Liver (tissue), 8 donors: ENCODE measurements at regions not wholly inside any gene's neighbourhood (a gene's known extent, or its start where the extent isn't known, plus 50 kb on each side); places are given as distances from the start of the nearest gene placed in this dataset.
"Not testable (repeated sequence)": the region's sequence is repeated elsewhere in the genome, so short reads cannot be mapped to it uniquely, and the experiment has no call there.

Experiments used
- DNase-seq: peaks from one replicate; pipeline ENCODE4 v3.0.0-alpha.2; 2017; ENCODE audit warnings: low spot score
- H3K27ac ChIP-seq, 2 donors: one replicate each; pipeline ENCODE4 v1.7.0; 2013; ENCODE audit warnings: inconsistent platforms in 2 of 2, low read length in 2 of 2, control low read depth in 1 of 2, low read depth in 1 of 2, mild to moderate bottlenecking in 1 of 2
- H3K27me3 ChIP-seq, 4 donors: one replicate each; pipeline versions ENCODE4 v1.6.1 to v1.7.0; 2013; ENCODE audit warnings: low read length in 3 of 4, inconsistent platforms in 1 of 4, mild to moderate bottlenecking in 1 of 4, moderate library complexity in 1 of 4; ENCODE audit not compliant: control insufficient read depth in 4 of 4, insufficient read depth in 4 of 4
- H3K36me3 ChIP-seq, 4 donors: one replicate each; pipeline versions ENCODE4 v1.6.1 to v1.7.0; 2013; ENCODE audit warnings: low read length in 3 of 4, mild to moderate bottlenecking in 3 of 4, low read depth in 1 of 4, moderate library complexity in 1 of 4; ENCODE audit not compliant: control insufficient read depth in 4 of 4, insufficient read depth in 3 of 4
- H3K4me1 ChIP-seq, 4 donors: one replicate each; pipeline versions ENCODE4 v1.6.1 to v1.7.0; 2013; ENCODE audit warnings: low read length in 3 of 4, mild to moderate bottlenecking in 3 of 4, moderate library complexity in 1 of 4; ENCODE audit not compliant: control insufficient read depth in 4 of 4, insufficient read depth in 4 of 4
- H3K4me3 ChIP-seq, 3 donors: one replicate each; pipeline versions ENCODE4 v1.6.1 to v1.7.0; 2013; ENCODE audit warnings: low read length in 3 of 3, control low read depth in 1 of 3, low read depth in 1 of 3, mild to moderate bottlenecking in 1 of 3
- H3K9ac ChIP-seq, 2 donors: one replicate each; pipeline ENCODE4 v1.7.0; 2013; ENCODE audit warnings: low read length in 2 of 2, mild to moderate bottlenecking in 2 of 2, moderate library complexity in 2 of 2, control low read depth in 1 of 2, low read depth in 1 of 2
- H3K9me3 ChIP-seq, 4 donors: one replicate each; pipeline versions ENCODE4 v1.6.1 to v1.7.0; 2013; ENCODE audit warnings: low read length in 3 of 4; ENCODE audit not compliant: control insufficient read depth in 4 of 4
- ATF3 ChIP-seq: IDR thresholded peaks from 2 replicates; pipeline ENCODE4 v1.6.1; 2016; ENCODE audit warnings: antibody characterized with exemption
- CTCF ChIP-seq: fragments of 150-350 bp; IDR thresholded peaks from 2 replicates; pipeline ENCODE4 v1.5.1; 2017; ENCODE audit warnings: improper control_type of control experiment, low read depth, low read length; ENCODE audit not compliant: missing input control
- EGR1 ChIP-seq, 2 donors: IDR thresholded peaks; 2 replicates each; pipeline ENCODE4 v1.6.1; 2016 to 2018; ENCODE audit warnings: antibody characterized with exemption in 2 of 2, low read depth in 2 of 2
- FOXA1 ChIP-seq: IDR thresholded peaks from 2 replicates; pipeline ENCODE4 v1.6.1; 2016; ENCODE audit warnings: antibody characterized with exemption
- FOXA2 ChIP-seq: IDR thresholded peaks from 2 replicates; pipeline ENCODE4 v1.6.1; 2016; ENCODE audit warnings: antibody characterized with exemption
- GABPA ChIP-seq, 2 donors: IDR thresholded peaks in 1 of 2; conservative IDR thresholded peaks in 1 of 2; 2 replicates each; pipeline ENCODE4 v1.6.1; 2016; ENCODE audit warnings: antibody characterized with exemption in 2 of 2, mild to moderate bottlenecking in 1 of 2, moderate library complexity in 1 of 2
- HNF4A ChIP-seq, 2 donors: conservative IDR thresholded peaks; 2 replicates each; pipeline ENCODE4 v1.6.1; 2016; ENCODE audit warnings: antibody characterized with exemption in 2 of 2, mild to moderate bottlenecking in 2 of 2
- HNF4G ChIP-seq: IDR thresholded peaks from 2 replicates; pipeline ENCODE4 v1.6.1; 2016; ENCODE audit warnings: antibody characterized with exemption
- JUND ChIP-seq, 2 donors: IDR thresholded peaks; 2 replicates each; pipeline ENCODE4 v1.6.1; 2016; ENCODE audit warnings: antibody characterized with exemption in 2 of 2
- MAX ChIP-seq: IDR thresholded peaks from 2 replicates; pipeline ENCODE4 v1.6.1; 2016; ENCODE audit warnings: antibody characterized with exemption
- NR2F2 ChIP-seq: IDR thresholded peaks from 2 replicates; pipeline ENCODE4 v1.6.1; 2016; ENCODE audit warnings: antibody characterized with exemption
- RAD21 ChIP-seq, 2 donors: IDR thresholded peaks; 2 replicates each; pipeline ENCODE4 v1.6.1; 2016; ENCODE audit warnings: antibody characterized with exemption in 2 of 2, mild to moderate bottlenecking in 2 of 2
- REST ChIP-seq: IDR thresholded peaks from 2 replicates; pipeline ENCODE4 v1.6.1; 2016; ENCODE audit warnings: antibody characterized with exemption, mild to moderate bottlenecking
- RXRA ChIP-seq, 2 donors: IDR thresholded peaks; 2 replicates each; pipeline ENCODE4 v1.6.1; 2017 to 2018; ENCODE audit warnings: antibody characterized with exemption in 2 of 2, mild to moderate bottlenecking in 1 of 2
- SP1 ChIP-seq: IDR thresholded peaks from 2 replicates; pipeline ENCODE4 v1.6.1; 2018; ENCODE audit warnings: antibody characterized with exemption, mild to moderate bottlenecking
- TAF1 ChIP-seq: conservative IDR thresholded peaks from 2 replicates; pipeline ENCODE4 v1.6.1; 2016; ENCODE audit warnings: antibody characterized with exemption, mild to moderate bottlenecking
- YY1 ChIP-seq: IDR thresholded peaks from 2 replicates; pipeline ENCODE4 v1.6.1; 2016; ENCODE audit warnings: antibody characterized with exemption, mild to moderate bottlenecking
- ZBTB33 ChIP-seq: IDR thresholded peaks from 2 replicates; pipeline ENCODE4 v1.6.1; 2016; ENCODE audit warnings: antibody characterized with exemption
- whole genome bisulfite sequencing: extraction: QIAGEN DNeasy Blood & Tissue Kit; methylation state at CpG from one replicate; pipeline ENCODE4 v1.1.7; 2013; 5-methylcytosine and 5-hydroxymethylcytosine counted together
- donor health status: healthy.
- donor health status: healthy.
- donor health status: healthy.
- donor health status: healthy.
- donor health status: healthy.

- TF ChIP-seq HNF4G (no peak), EGR1 (IDR thresholded peaks at IDR 0.05; ENCODE audit: low read depth in 2 of 2) (no peak), FOXA2 (no peak), ATF3 (no peak), RXRA (IDR thresholded peaks at IDR 0.05) (no peak), MAX (no peak), TAF1 (no peak), NR2F2 (no peak), GABPA (IDR thresholded peaks at IDR 0.05 in 1 of 2, conservative IDR thresholded peaks at IDR 0.05 in 1 of 2) (no peak), FOXA1 (no peak), YY1 (no peak)
- Histone ChIP-seq H3K9me3 (no peaks in the 10 kb centered on the region), H3K27ac (no peak overlapping the region), H3K36me3 (no peaks in the 10 kb centered on the region), H3K4me1 (peaks cover 1 to 21% (median 12%) of the 10 kb centered on the region in 4 donors), H3K9ac (no peak overlapping the region), H3K4me3 (no peak overlapping the region), H3K27me3 (no peaks in the 10 kb centered on the region)
- DNase-seq, result no peak
- WGBS, result 91% methylated on average over 5 of the region's 5 CpGs
Observed at GRCh38 chr7:66524738-66525137, 103.9 kb upstream of the KCTD7 start.

- H3K9ac ChIP-seq, H3K36me3 ChIP-seq, H3K4me3 ChIP-seq, H3K27me3 ChIP-seq, H3K9me3 ChIP-seq, DNase-seq, H3K27ac ChIP-seq: not testable (repeated sequence)
- peaks cover 0 to 14% (median 7%) of the 10 kb centered on the region in 4 donors for H3K4me1 ChIP-seq
- 99% methylated on average over 4 of the region's 4 CpGs for WGBS
Observed at GRCh38 chr7:66526782-66527181, 101.9 kb upstream of the KCTD7 start.

GRCh38 chr7:66528652-66529051 lies 100.0 kb upstream of the KCTD7 start:
- H3K27me3 ChIP-seq, result no peaks in the 10 kb centered on the region
- DNase-seq, result no peak
- no peaks in the 10 kb centered on the region for H3K36me3 ChIP-seq
- no peak overlapping the region for H3K9ac ChIP-seq
- no peak overlapping the region for H3K4me3 ChIP-seq
- WGBS, result 96% methylated on average over 3 of the region's 3 CpGs
- no peak overlapping the region for H3K27ac ChIP-seq
- TF ChIP-seq FOXA2 (no peak), FOXA1 (no peak), EGR1 (IDR thresholded peaks at IDR 0.05; ENCODE audit: low read depth in 2 of 2) (no peak), RAD21 (IDR thresholded peaks at IDR 0.05) (no peak), GABPA (IDR thresholded peaks at IDR 0.05 in 1 of 2, conservative IDR thresholded peaks at IDR 0.05 in 1 of 2) (no peak), MAX (no peak), YY1 (no peak), SP1 (no peak), NR2F2 (no peak), REST (no peak), HNF4A (conservative IDR thresholded peaks at IDR 0.05) (no peak), CTCF (no peak), HNF4G (no peak), RXRA (IDR thresholded peaks at IDR 0.05) (no peak), ATF3 (no peak), JUND (IDR thresholded peaks at IDR 0.05) (no peak), TAF1 (no peak), ZBTB33 (no peak)
- peaks cover 0 to 14% (median 5%) of the 10 kb centered on the region in 4 donors for H3K4me1 ChIP-seq
- no peaks in the 10 kb centered on the region for H3K9me3 ChIP-seq
